HEK293 (cell line): ENCODE measurements at regions not wholly inside any gene's neighbourhood (a gene's known extent, or its start where the extent isn't known, plus 50 kb on each side); places are given as distances from the start of the nearest gene placed in this dataset.

Source experiments
- CTCF ChIA-PET: fragments of 350-600 bp; formaldehyde crosslinking; extraction: SDS; loops from one replicate; lab custom pipeline; 2021; ENCODE audit warnings: antibody characterized with exemption; lab: Yijun Ruan, JAX
- POLR2A ChIA-PET: fragments of 300-600 bp; formaldehyde crosslinking; extraction: SDS; loops from one replicate; lab custom pipeline; 2020; ENCODE audit warnings: antibody characterized with exemption, inconsistent platforms; lab: Yijun Ruan, JAX
- H3K27ac ChIP-seq: fragments of 200-500 bp; sonication (Bioruptor generic); 2 replicates; pipeline ENCODE4 v1.5.1; 2014; ENCODE audit warnings: low read depth, low read length, control low read depth, inconsistent platforms; ENCODE audit errors: extremely low read depth
- H3K36me3 ChIP-seq, 2 experiments: fragments of 200-500 bp in 1 of 2; sonication (Bioruptor generic) in 1 of 2; 1 replicate in 1 of 2; 2 replicates in 1 of 2; pipeline ENCODE4 v1.5.1; 2014 to 2017; ENCODE audit warnings: inconsistent platforms in 2 of 2, low read length in 2 of 2; ENCODE audit not compliant: control insufficient read depth in 2 of 2, insufficient read depth in 1 of 2
- H3K4me1 ChIP-seq: fragments of 200-500 bp; sonication (Bioruptor generic); 2 replicates; pipeline ENCODE4 v1.5.1; 2014; ENCODE audit warnings: mild to moderate bottlenecking, low read length, inconsistent platforms; ENCODE audit not compliant: control insufficient read depth, insufficient read depth
- H3K4me3 ChIP-seq: 2 replicates; pipeline ENCODE4 v1.5.1; 2011; ENCODE audit warnings: low read depth, mild to moderate bottlenecking, control low read depth, low read length, moderate library complexity
- H3K9me3 ChIP-seq: fragments of 200-500 bp; sonication (Bioruptor generic); 2 replicates; pipeline ENCODE4 v1.5.1; 2014; ENCODE audit warnings: low read depth, low read length, inconsistent platforms; ENCODE audit not compliant: control insufficient read depth, insufficient read depth
- BCL11A ChIP-seq: fragments of 450-650 bp; formaldehyde crosslinking; IDR thresholded peaks from 2 replicates; pipeline ENCODE4 v1.5.1; 2016; ENCODE audit warnings: low read depth, missing biosample characterization, missing genetic modification characterization
- GLIS2 ChIP-seq: fragments of 450-650 bp; formaldehyde crosslinking; IDR thresholded peaks from 2 replicates; pipeline ENCODE4 v1.5.1; 2016; ENCODE audit warnings: missing biosample characterization, missing genetic modification characterization
- MYNN ChIP-seq: fragments of 450-650 bp; formaldehyde crosslinking; IDR thresholded peaks from 2 replicates; pipeline ENCODE4 v1.5.1; 2016; ENCODE audit warnings: missing biosample characterization, missing genetic modification characterization, borderline replicate concordance
- REST ChIP-seq: fragments of 450-650 bp; formaldehyde crosslinking; IDR thresholded peaks from 2 replicates; pipeline ENCODE4 v1.5.1; 2016; ENCODE audit warnings: missing biosample characterization, missing genetic modification characterization
- SETDB1 ChIP-seq: IDR thresholded peaks from one replicate; pipeline ENCODE4 v1.6.1; 2017; ENCODE audit warnings: mild to moderate bottlenecking, low read length, moderate library complexity, mixed read lengths; ENCODE audit not compliant: insufficient read length
- SP2 ChIP-seq: fragments of 450-650 bp; formaldehyde crosslinking; IDR thresholded peaks from 2 replicates; pipeline ENCODE4 v1.5.1; 2016; ENCODE audit warnings: missing biosample characterization, missing genetic modification characterization
- YY1 ChIP-seq: fragments of 450-650 bp; formaldehyde crosslinking; IDR thresholded peaks from 2 replicates; pipeline ENCODE4 v1.5.1; 2018; ENCODE audit warnings: missing biosample characterization, missing genetic modification characterization
- ZFP69B ChIP-seq: fragments of 450-650 bp; formaldehyde crosslinking; IDR thresholded peaks from 2 replicates; pipeline ENCODE4 v1.5.1; 2016; ENCODE audit warnings: missing biosample characterization, missing genetic modification characterization
- ZNF132 ChIP-seq: fragments of 450-650 bp; formaldehyde crosslinking; IDR thresholded peaks from 2 replicates; pipeline ENCODE4 v1.5.1; 2017; ENCODE audit warnings: missing biosample characterization, missing genetic modification characterization, borderline replicate concordance
- ZNF140 ChIP-seq: fragments of 450-650 bp; formaldehyde crosslinking; IDR thresholded peaks from 2 replicates; pipeline ENCODE4 v1.5.1; 2016; ENCODE audit warnings: missing biosample characterization, missing genetic modification characterization
- ZNF16 ChIP-seq: fragments of 450-650 bp; formaldehyde crosslinking; IDR thresholded peaks from 2 replicates; pipeline ENCODE4 v1.5.1; 2016; ENCODE audit warnings: low read depth, missing biosample characterization, missing genetic modification characterization
- ZNF223 ChIP-seq: fragments of 450-650 bp; formaldehyde crosslinking; IDR thresholded peaks from 2 replicates; pipeline ENCODE4 v1.5.1; 2016; ENCODE audit warnings: missing biosample characterization, missing genetic modification characterization
- ZNF501 ChIP-seq: fragments of 450-650 bp; formaldehyde crosslinking; IDR thresholded peaks from 2 replicates; pipeline ENCODE4 v1.5.1; 2016; ENCODE audit warnings: missing biosample characterization, missing genetic modification characterization
- ZNF548 ChIP-seq: fragments of 450-650 bp; formaldehyde crosslinking; IDR thresholded peaks from 2 replicates; pipeline ENCODE4 v1.5.1; 2016; ENCODE audit warnings: missing biosample characterization, missing genetic modification characterization
- ZNF558 ChIP-seq: fragments of 450-650 bp; formaldehyde crosslinking; IDR thresholded peaks from 2 replicates; pipeline ENCODE4 v1.5.1; 2016; ENCODE audit warnings: missing biosample characterization, missing genetic modification characterization
- ZNF621 ChIP-seq: fragments of 450-650 bp; formaldehyde crosslinking; IDR thresholded peaks from 2 replicates; pipeline ENCODE4 v1.5.1; 2017; ENCODE audit warnings: missing biosample characterization, missing genetic modification characterization
- ZNF747 ChIP-seq: fragments of 450-650 bp; formaldehyde crosslinking; IDR thresholded peaks from 2 replicates; pipeline ENCODE4 v1.5.1; 2016; ENCODE audit warnings: missing biosample characterization, missing genetic modification characterization
- ZNF768 ChIP-seq: fragments of 450-650 bp; formaldehyde crosslinking; IDR thresholded peaks from 2 replicates; pipeline ENCODE4 v1.5.1; 2018; ENCODE audit warnings: missing biosample characterization, mild to moderate bottlenecking, missing genetic modification characterization
- ZSCAN23 ChIP-seq: fragments of 450-650 bp; formaldehyde crosslinking; IDR thresholded peaks from 2 replicates; pipeline ENCODE4 v1.5.1; 2016; ENCODE audit warnings: missing biosample characterization, missing genetic modification characterization
- ZXDB ChIP-seq: fragments of 450-650 bp; formaldehyde crosslinking; IDR thresholded peaks from 2 replicates; pipeline ENCODE4 v1.5.1; 2016; ENCODE audit warnings: missing biosample characterization, missing genetic modification characterization

- H3K9me3 ChIP-seq = no peaks in the 10 kb centered on the region
- no peak overlapping the region for H3K27ac ChIP-seq
- no peak overlapping the region for H3K4me3 ChIP-seq
- POLR2A ChIA-PET = no interaction called here
- no peaks in the 10 kb centered on the region for H3K36me3 ChIP-seq
- no peaks in the 10 kb centered on the region for H3K4me1 ChIP-seq
- no peak for TF ChIP-seq ZXDB
- TF ChIP-seq REST (tag by site-specific recombination) = no peak
- TF ChIP-seq ZNF747 (tag by site-specific recombination) = no peak
- no peak for TF ChIP-seq GLIS2 (tag by site-specific recombination)
- no peak for TF ChIP-seq ZNF501 (tag by site-specific recombination)
- no peak for TF ChIP-seq ZNF16 (tag by site-specific recombination)
- no peak for TF ChIP-seq ZNF621 (tag by site-specific recombination)
- TF ChIP-seq ZNF548 (tag by site-specific recombination) = no peak
- no peak for TF ChIP-seq MYNN (tag by site-specific recombination)
- TF ChIP-seq SETDB1 = no peak
- TF ChIP-seq ZNF132 = no peak
- TF ChIP-seq ZNF223 (tag by site-specific recombination) = no peak
- TF ChIP-seq BCL11A (tag by site-specific recombination) = no peak
- no peak for TF ChIP-seq ZNF558 (tag by site-specific recombination)
- TF ChIP-seq ZSCAN23 (tag by site-specific recombination) = no peak
- no peak for TF ChIP-seq ZFP69B (tag by site-specific recombination)
- CTCF ChIA-PET = interaction anchor here (0.6 kb wide), 1 partner anchor 313 kb away, joined by 3 read pairs; no protein-coding TSS in a partner anchor
These were observed 1057.0 kb upstream of the CNTN5 start for GRCh38 chr11:97963528-97964331.

- no peak overlapping the region for H3K27ac ChIP-seq
- H3K9me3 ChIP-seq = no peaks in the 10 kb centered on the region
- no peaks in the 10 kb centered on the region for H3K4me1 ChIP-seq
- no peaks in the 10 kb centered on the region for H3K36me3 ChIP-seq
- POLR2A ChIA-PET = no interaction called here
- TF ChIP-seq YY1 (tag by site-specific recombination) (no peak), ZNF747 (tag by site-specific recombination) (no peak), SP2 (tag by site-specific recombination) (no peak), ZNF768 (tag by site-specific recombination) (no peak), ZNF140 (tag by site-specific recombination) (no peak)
- CTCF ChIA-PET = no interaction called here
- no peak overlapping the region for H3K4me3 ChIP-seq
These were observed 1056.3 kb upstream of the CNTN5 start for GRCh38 chr11:97964332-97965004.
